Psoas muscle (tissue), 7 donors: ENCODE measurements at regions not wholly inside any gene's neighbourhood (a gene's known extent, or its start where the extent isn't known, plus 50 kb on each side); places are given as distances from the start of the nearest gene placed in this dataset.

ENCODE experiments used
- ATAC-seq, 4 donors: fragments of 200-7000 bp; cut with Tn5 transposase; one replicate each; pipeline ENCODE4 v1.9.1; 2020; ENCODE audit warnings: moderate library complexity in 3 of 4, mild to moderate bottlenecking in 2 of 4
- DNase-seq, 2 donors: peaks; one replicate each; pipeline ENCODE4 v3.0.0-alpha.2; 2020
- H3K27ac ChIP-seq: fragments of 200-600 bp; one replicate; pipeline ENCODE4 v1.8.0; 2022
- H3K27me3 ChIP-seq, 3 donors: fragments of 200-600 bp in 1 of 3; one replicate each; pipeline versions ENCODE4 v1.6.1 to v1.8.0; 2013 to 2022; ENCODE audit warnings: low read length in 2 of 3, mild to moderate bottlenecking in 2 of 3, moderate library complexity in 1 of 3; ENCODE audit not compliant: insufficient read depth in 3 of 3
- H3K36me3 ChIP-seq, 2 donors: fragments of 200-600 bp in 1 of 2; one replicate each; pipeline versions ENCODE4 v1.6.1 to v1.8.0; 2013 to 2022; ENCODE audit warnings: low read depth in 1 of 2, mild to moderate bottlenecking in 1 of 2, moderate library complexity in 1 of 2; ENCODE audit not compliant: insufficient read depth in 1 of 2
- H3K4me1 ChIP-seq: fragments of 200-600 bp; one replicate; pipeline ENCODE4 v1.8.0; 2022
- H3K4me3 ChIP-seq: fragments of 200-600 bp; one replicate; pipeline ENCODE4 v1.8.0; 2022; ENCODE audit warnings: mild to moderate bottlenecking
- H3K9me3 ChIP-seq: fragments of 200-600 bp; one replicate; pipeline ENCODE4 v1.8.0; 2022
- CTCF ChIP-seq: fragments of 200-600 bp; IDR thresholded peaks from one replicate; pipeline ENCODE4 v1.8.0; 2022; ENCODE audit warnings: antibody characterized with exemption
- WGBS, 3 donors: extraction: QIAGEN DNeasy Blood & Tissue Kit; methylation state at CpG; one replicate each; pipeline versions ENCODE4 v1.1.6 to v1.1.7; 2013; 5-methylcytosine and 5-hydroxymethylcytosine counted together
- intact Hi-C, 2 donors: fragments of 100-400 bp; cut with DNase I; formaldehyde crosslinking; loops; one replicate each; pipeline versions ENCODE4 v1.11.0 to v1.14.2; 2022
- donor health status: healthy with polysubstance abuse.
- donor health status: DM: no; HTN: no; CAD: no; lungs with moderate emphysema.
- donor health status: Bipolar disorder and iron deficiency.
- donor health status: healthy.
- donor health status: DM: yes; HTN: yes; CAD: no.
- donor health status: DM: no; HTN: no; CAD: no.
- donor health status: DM: yes; HTN: yes; CAD: no.

DNA sequence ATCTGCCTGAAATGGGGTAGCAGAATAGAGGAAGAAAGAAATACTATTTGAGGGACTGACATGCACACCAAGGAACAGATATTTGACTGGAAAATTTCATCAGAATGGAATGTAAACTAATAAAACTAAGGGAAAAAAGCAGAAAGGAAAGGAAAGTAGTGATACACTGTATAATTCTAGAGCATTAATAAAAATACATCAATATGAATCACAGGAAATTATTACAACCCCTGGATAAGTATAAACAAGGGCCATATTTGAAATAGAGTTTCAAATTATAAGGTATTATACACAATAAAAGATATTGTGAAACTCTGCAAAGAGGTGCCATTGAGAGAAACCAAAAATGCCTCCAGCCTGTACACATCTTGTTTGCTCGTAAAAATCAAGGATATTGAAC is 149.6 kb downstream of the ICOS start:
- H3K27ac ChIP-seq: no peak overlapping the region
- no peak overlapping the region for H3K4me3 ChIP-seq
- TF ChIP-seq CTCF: no peak
- intact Hi-C loops: no loop called here
- peaks cover 0 to 3% (median 0%) of the 10 kb centered on the region in 3 donors for H3K27me3 ChIP-seq
- H3K36me3 ChIP-seq: no peaks in the 10 kb centered on the region
- no peak for ATAC-seq
- DNase-seq: no peak
- H3K4me1 ChIP-seq: no peaks in the 10 kb centered on the region
- 43 to 78% (median 76%) methylated on average over 1 of the region's 1 CpG for WGBS, 3 donors
- H3K9me3 ChIP-seq: no peaks in the 10 kb centered on the region

GRCh38 chr2:204089105-204089504 is 152.5 kb downstream of the ICOS start:
- Histone ChIP-seq H3K27ac (no peak overlapping the region), H3K4me3 (no peak overlapping the region), H3K27me3 (no peaks in the 10 kb centered on the region), H3K9me3 (peaks cover 5% of the 10 kb centered on the region), H3K36me3 (no peaks in the 10 kb centered on the region), H3K4me1 (no peaks in the 10 kb centered on the region)
- WGBS, 3 donors: 85 to 87% (median 86%) methylated on average over 2 of the region's 2 CpGs
- DNase-seq: no peak
- no peak for ATAC-seq
- no peak for TF ChIP-seq CTCF
- intact Hi-C loops: no loop called here

DNA sequence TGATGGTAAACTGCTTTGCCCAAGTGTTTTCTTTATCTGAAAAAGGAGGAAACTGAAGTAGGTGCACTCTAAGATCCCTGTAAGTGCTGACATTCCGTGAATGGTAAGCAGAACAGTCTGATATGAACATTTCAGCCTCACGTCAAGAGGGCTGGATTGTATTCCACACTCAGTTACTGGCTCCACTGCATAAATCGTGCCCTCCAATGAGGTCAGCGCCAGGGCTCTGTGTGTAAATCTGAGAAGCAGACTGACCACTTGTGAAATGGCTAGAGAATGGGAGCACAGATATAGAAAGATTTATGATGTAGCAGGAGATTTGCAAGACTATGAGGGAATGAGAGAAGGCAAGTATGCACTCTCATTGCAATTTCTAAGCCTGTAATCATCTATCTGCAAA is 153.0 kb downstream of the ICOS start:
- Histone ChIP-seq H3K4me1 (no peaks in the 10 kb centered on the region), H3K4me3 (no peak overlapping the region), H3K9me3 (peaks cover 5% of the 10 kb centered on the region), H3K36me3 (no peaks in the 10 kb centered on the region), H3K27me3 (no peaks in the 10 kb centered on the region), H3K27ac (no peak overlapping the region)
- no peak for TF ChIP-seq CTCF
- intact Hi-C loops: no loop called here
- no peak for DNase-seq
- no peak for ATAC-seq
- 37 to 46% (median 41%) methylated on average over 4 of the region's 4 CpGs for WGBS, 3 donors

DNA sequence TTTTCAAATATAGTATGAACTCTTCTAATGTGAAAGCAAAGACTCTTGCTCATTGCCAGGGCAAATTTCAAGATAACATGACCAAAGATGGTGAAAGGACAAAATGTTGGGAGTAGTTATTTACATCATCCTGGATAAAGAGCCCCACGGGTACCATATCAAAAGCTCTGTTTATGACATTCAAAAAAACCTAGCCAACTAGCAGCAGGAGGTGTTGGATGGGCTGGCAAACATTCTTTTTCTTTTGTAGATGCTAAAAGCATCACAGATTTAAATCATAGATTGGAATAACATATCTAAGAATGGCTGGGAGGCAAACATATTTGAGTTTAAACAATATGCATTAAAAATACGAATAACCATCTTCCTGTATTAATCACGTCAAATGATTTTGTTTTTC is 153.5 kb downstream of the ICOS start:
- no peaks in the 10 kb centered on the region for H3K4me1 ChIP-seq
- H3K27me3 ChIP-seq: no peaks in the 10 kb centered on the region
- DNase-seq (no peak), ATAC-seq (no peak)
- no peaks in the 10 kb centered on the region for H3K36me3 ChIP-seq
- peaks cover 5% of the 10 kb centered on the region for H3K9me3 ChIP-seq
- H3K27ac ChIP-seq: no peak overlapping the region
- no peak overlapping the region for H3K4me3 ChIP-seq
- no peak for TF ChIP-seq CTCF
- WGBS, 3 donors: 23 to 36% (median 28%) methylated on average over 3 of the region's 3 CpGs
- intact Hi-C loops: no loop called here

- H3K27ac ChIP-seq: no peak overlapping the region
- H3K4me3 ChIP-seq: no peak overlapping the region
- H3K27me3 ChIP-seq: no peaks in the 10 kb centered on the region
- no peak for TF ChIP-seq CTCF
- H3K36me3 ChIP-seq: no peaks in the 10 kb centered on the region
- no peaks in the 10 kb centered on the region for H3K4me1 ChIP-seq
- no peak for ATAC-seq
- DNase-seq: no peak
- WGBS, 3 donors: 90 to 94% (median 92%) methylated on average over 4 of the region's 4 CpGs
- intact Hi-C loops: no loop called here
- no peaks in the 10 kb centered on the region for H3K9me3 ChIP-seq
Measured at GRCh38 chr2:204104811-204105210, 168.2 kb downstream of the ICOS start.
